ENCODE measurements at regions not wholly inside any gene's neighbourhood (a gene's known extent, or its start where the extent isn't known, plus 50 kb on each side); places are given as distances from the start of the nearest gene placed in this dataset.
"Not testable (repeated sequence)": the region's sequence is repeated elsewhere in the genome, so short reads cannot be mapped to it uniquely, and the experiment has no call there.

DNA sequence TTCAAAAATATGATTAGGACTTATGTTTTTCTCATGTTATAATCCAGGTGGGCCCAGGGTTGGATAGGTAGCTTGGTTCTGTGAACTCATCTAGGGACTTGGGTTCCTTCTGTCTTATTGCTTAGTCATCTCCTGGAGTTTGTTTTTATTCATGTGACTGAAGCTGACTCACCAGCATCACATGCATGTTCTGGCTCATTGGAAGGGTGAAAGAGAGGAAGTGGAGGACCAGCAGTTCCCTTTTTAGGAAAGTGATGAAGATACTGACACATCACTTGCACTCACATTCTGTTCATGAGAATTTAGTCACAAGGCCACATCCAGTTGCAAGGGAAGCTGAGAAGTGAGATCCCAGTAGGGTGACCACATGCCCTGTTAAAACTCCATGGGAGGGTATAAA lies 95.9 kb downstream of the NPIPB5 start:
- not testable (repeated sequence) for TF ChIP-seq EZH2 (IDR thresholded peaks at IDR 0.05; ENCODE audit: borderline replicate concordance)
- TF ChIP-seq, protein P1, sequence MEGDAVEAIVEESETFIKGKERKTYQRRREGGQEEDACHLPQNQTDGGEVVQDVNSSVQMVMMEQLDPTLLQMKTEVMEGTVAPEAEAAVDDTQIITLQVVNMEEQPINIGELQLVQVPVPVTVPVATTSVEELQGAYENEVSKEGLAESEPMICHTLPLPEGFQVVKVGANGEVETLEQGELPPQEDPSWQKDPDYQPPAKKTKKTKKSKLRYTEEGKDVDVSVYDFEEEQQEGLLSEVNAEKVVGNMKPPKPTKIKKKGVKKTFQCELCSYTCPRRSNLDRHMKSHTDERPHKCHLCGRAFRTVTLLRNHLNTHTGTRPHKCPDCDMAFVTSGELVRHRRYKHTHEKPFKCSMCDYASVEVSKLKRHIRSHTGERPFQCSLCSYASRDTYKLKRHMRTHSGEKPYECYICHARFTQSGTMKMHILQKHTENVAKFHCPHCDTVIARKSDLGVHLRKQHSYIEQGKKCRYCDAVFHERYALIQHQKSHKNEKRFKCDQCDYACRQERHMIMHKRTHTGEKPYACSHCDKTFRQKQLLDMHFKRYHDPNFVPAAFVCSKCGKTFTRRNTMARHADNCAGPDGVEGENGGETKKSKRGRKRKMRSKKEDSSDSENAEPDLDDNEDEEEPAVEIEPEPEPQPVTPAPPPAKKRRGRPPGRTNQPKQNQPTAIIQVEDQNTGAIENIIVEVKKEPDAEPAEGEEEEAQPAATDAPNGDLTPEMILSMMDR (IDR thresholded peaks at IDR 0.05; ENCODE audit: poor library complexity), result not testable (repeated sequence)

All from hepatocyte (in vitro differentiated cells).